IPS-20b (cell line): ENCODE measurements at regions not wholly inside any gene's neighbourhood (a gene's known extent, or its start where the extent isn't known, plus 50 kb on each side); places are given as distances from the start of the nearest gene placed in this dataset.

ENCODE experiments used
- H3K27ac ChIP-seq: one replicate; pipeline ENCODE4 v1.5.1; 2013; ENCODE audit warnings: low read length
- H3K27me3 ChIP-seq: 2 replicates; pipeline ENCODE4 v1.6.1; 2013; ENCODE audit warnings: mild to moderate bottlenecking, low read length, inconsistent platforms; ENCODE audit not compliant: insufficient read depth
- H3K36me3 ChIP-seq: 2 replicates; pipeline ENCODE4 v1.6.1; 2013; ENCODE audit warnings: low read depth, mild to moderate bottlenecking, inconsistent platforms, low read length, moderate library complexity; ENCODE audit not compliant: insufficient read depth
- H3K4me1 ChIP-seq: 2 replicates; pipeline ENCODE4 v1.6.1; 2013; ENCODE audit warnings: mild to moderate bottlenecking, control low read depth, inconsistent platforms, low read length, moderate library complexity; ENCODE audit not compliant: insufficient read depth
- H3K4me3 ChIP-seq: 2 replicates; pipeline ENCODE4 v1.5.1; 2013; ENCODE audit warnings: mild to moderate bottlenecking, low read length, inconsistent platforms
- H3K9ac ChIP-seq: 2 replicates; pipeline ENCODE4 v1.6.1; 2013; ENCODE audit warnings: low read depth, mild to moderate bottlenecking, inconsistent platforms, low read length, moderate library complexity
- H3K9me3 ChIP-seq: 2 replicates; pipeline ENCODE4 v1.6.1; 2013; ENCODE audit warnings: mild to moderate bottlenecking, low read depth, low read length, inconsistent platforms; ENCODE audit not compliant: insufficient read depth

DNA sequence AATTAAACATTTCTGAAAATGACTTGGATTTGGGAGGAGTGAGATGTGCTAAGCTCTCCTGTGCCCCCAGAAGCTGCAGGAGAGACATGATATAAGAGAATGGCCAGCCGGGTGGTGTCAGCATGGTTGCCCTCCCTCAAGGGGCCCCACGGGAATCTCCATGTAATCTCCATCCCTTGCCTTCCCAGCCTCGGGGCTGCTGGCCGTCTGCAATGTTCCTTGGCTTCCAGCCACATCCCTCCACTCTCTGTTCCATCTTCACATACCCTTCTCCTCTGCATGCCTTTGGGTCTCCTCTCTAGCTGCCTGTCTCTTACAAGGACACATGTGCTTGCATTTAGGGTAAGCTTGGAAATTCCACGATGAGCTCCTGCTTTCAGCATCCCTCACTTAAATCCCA lies 172.0 kb downstream of the TSHZ3 start:
- Histone ChIP-seq H3K27me3 (no peaks in the 10 kb centered on the region), H3K4me1 (peaks cover 4% of the 10 kb centered on the region; the same call in 1 of the 2 replicates), H3K27ac (no peak overlapping the region), H3K4me3 (no peak overlapping the region), H3K36me3 (no peaks in the 10 kb centered on the region), H3K9me3 (no peaks in the 10 kb centered on the region), H3K9ac (no peak overlapping the region)

DNA sequence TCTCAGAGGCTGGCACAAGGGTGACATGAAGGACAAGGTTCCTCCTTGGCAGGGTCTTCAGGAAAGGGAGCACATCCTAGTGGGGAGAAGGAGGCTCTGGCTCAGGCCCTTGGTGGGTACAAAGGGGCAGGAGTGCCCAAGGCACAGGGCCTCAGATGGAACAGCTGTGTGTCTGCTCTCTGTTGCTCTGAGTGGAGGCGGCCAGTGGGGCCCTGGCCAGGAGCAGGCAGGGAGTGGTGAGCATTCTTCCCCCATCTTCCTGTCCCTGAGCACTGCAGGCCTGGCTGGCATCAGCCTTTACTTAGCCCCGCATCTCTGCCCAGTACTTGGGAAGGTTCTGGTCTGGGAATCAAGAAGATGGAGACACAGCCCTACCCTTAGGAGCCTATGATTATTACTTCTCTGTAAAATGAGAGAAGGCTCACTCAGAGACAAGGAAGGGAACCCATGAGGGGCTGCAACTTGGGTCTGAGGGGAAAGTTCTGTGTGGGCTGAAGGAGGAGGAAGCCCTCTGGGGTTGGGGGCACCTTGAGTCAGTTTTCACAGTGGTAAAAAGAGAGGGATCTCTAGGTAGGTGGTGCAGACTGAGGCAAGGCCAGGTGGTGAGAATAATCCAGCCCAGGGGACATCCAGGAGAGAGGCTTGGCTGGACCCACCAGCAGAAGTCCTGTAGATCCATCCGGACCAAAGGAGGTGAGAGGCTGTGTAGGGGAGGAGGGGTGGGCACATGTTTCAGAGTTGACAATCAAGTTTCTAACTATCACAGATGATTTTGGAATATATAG lies 173.5 kb downstream of the TSHZ3 start:
- no peaks in the 10 kb centered on the region for H3K36me3 ChIP-seq
- H3K27me3 ChIP-seq: no peaks in the 10 kb centered on the region
- H3K9ac ChIP-seq: no peak overlapping the region
- H3K27ac ChIP-seq: no peak overlapping the region
- H3K9me3 ChIP-seq: no peaks in the 10 kb centered on the region
- H3K4me3 ChIP-seq: no peak overlapping the region
- H3K4me1 ChIP-seq: peaks cover 4% of the 10 kb centered on the region; the same call in 1 of the 2 replicates

GRCh38 chr19:31174948-31175347 lies 174.3 kb downstream of the TSHZ3 start:
- Histone ChIP-seq H3K27me3 (no peaks in the 10 kb centered on the region), H3K4me3 (no peak overlapping the region), H3K9ac (no peak overlapping the region), H3K36me3 (no peaks in the 10 kb centered on the region), H3K27ac (no peak overlapping the region), H3K9me3 (no peaks in the 10 kb centered on the region), H3K4me1 (no peaks in the 10 kb centered on the region)

- no peaks in the 10 kb centered on the region for H3K4me1 ChIP-seq
- no peaks in the 10 kb centered on the region for H3K9me3 ChIP-seq
- H3K27ac ChIP-seq: no peak overlapping the region
- no peak overlapping the region for H3K4me3 ChIP-seq
- no peaks in the 10 kb centered on the region for H3K36me3 ChIP-seq
- H3K9ac ChIP-seq: no peak overlapping the region
- H3K27me3 ChIP-seq: no peaks in the 10 kb centered on the region
Observed at GRCh38 chr19:31173991-31174390, 175.2 kb downstream of the TSHZ3 start.

DNA sequence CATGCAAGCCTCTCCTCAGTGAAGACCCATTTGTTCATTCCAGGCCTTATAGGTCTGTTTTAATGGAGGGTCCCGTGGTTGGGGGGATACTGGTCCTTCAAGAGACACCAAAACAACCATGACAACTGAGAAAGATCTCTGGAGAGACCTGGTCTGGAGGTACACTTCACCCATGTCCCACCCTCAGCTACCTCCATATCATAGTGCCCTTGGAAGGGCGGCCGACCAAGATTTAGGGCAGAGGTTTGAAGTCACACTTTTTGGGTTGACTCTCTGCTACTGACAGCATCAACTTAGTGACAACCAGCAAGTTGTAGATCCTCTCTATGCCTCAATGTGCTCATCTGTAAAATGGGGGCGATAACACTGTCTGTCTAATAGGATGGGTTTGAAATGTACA lies 177.3 kb downstream of the TSHZ3 start:
- Histone ChIP-seq H3K4me3 (no peak overlapping the region), H3K9me3 (no peaks in the 10 kb centered on the region), H3K27ac (no peak overlapping the region), H3K4me1 (no peaks in the 10 kb centered on the region), H3K9ac (no peak overlapping the region), H3K36me3 (no peaks in the 10 kb centered on the region), H3K27me3 (no peaks in the 10 kb centered on the region)

DNA sequence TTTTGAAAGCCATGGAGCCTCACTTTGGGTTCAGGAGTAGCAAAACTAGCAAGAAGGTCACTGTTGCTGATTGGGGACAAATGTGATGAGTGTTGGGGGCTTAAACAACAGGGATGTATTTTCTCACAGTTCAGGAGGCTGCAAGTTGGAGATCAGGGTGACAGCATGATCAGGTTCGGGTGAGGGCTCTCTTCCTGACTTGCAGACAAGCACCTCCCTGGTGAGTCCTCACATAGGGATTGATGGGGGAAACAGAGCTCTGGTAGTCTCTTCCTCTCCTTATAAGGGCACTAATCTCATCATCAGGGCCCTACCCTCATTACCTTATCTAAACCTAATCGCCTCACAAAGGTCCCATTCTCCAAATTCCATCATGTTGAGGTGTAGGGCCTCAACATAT lies 179.2 kb downstream of the TSHZ3 start:
- H3K27me3 ChIP-seq: no peaks in the 10 kb centered on the region
- H3K27ac ChIP-seq: no peak overlapping the region
- no peaks in the 10 kb centered on the region for H3K36me3 ChIP-seq
- no peak overlapping the region for H3K4me3 ChIP-seq
- H3K4me1 ChIP-seq: no peaks in the 10 kb centered on the region
- no peak overlapping the region for H3K9ac ChIP-seq
- H3K9me3 ChIP-seq: no peaks in the 10 kb centered on the region

GRCh38 chr19:31168106-31168625 lies 181.1 kb downstream of the TSHZ3 start:
- H3K27ac ChIP-seq: no peak overlapping the region

GRCh38 chr19:31167690-31168089 lies 181.5 kb downstream of the TSHZ3 start:
- Histone ChIP-seq H3K9me3 (no peaks in the 10 kb centered on the region), H3K27ac (no peak overlapping the region), H3K36me3 (no peaks in the 10 kb centered on the region), H3K4me1 (no peaks in the 10 kb centered on the region), H3K27me3 (no peaks in the 10 kb centered on the region), H3K4me3 (no peak overlapping the region), H3K9ac (no peak overlapping the region)

More at GRCh38 chr19:31168106-31168625, 181.1 kb downstream of the TSHZ3 start:
- H3K4me1 ChIP-seq: no peaks in the 10 kb centered on the region
- H3K9ac ChIP-seq: no peak overlapping the region
- H3K27me3 ChIP-seq: no peaks in the 10 kb centered on the region
- H3K4me3 ChIP-seq: no peak overlapping the region
- H3K36me3 ChIP-seq: no peaks in the 10 kb centered on the region
- no peaks in the 10 kb centered on the region for H3K9me3 ChIP-seq

- H3K9me3 ChIP-seq: no peaks in the 10 kb centered on the region
- no peaks in the 10 kb centered on the region for H3K4me1 ChIP-seq
- no peaks in the 10 kb centered on the region for H3K27me3 ChIP-seq
- no peaks in the 10 kb centered on the region for H3K36me3 ChIP-seq
- no peak overlapping the region for H3K4me3 ChIP-seq
- H3K9ac ChIP-seq: no peak overlapping the region
- H3K27ac ChIP-seq: no peak overlapping the region
Observed at GRCh38 chr19:31166206-31166605, 183.0 kb downstream of the TSHZ3 start.

- Histone ChIP-seq H3K9me3 (no peaks in the 10 kb centered on the region), H3K4me3 (no peak overlapping the region), H3K27me3 (no peaks in the 10 kb centered on the region), H3K36me3 (no peaks in the 10 kb centered on the region), H3K9ac (no peak overlapping the region), H3K4me1 (no peaks in the 10 kb centered on the region), H3K27ac (no peak overlapping the region)
Observed at GRCh38 chr19:31164791-31165251, 184.4 kb downstream of the TSHZ3 start.

- Histone ChIP-seq H3K36me3 (no peaks in the 10 kb centered on the region), H3K9me3 (no peaks in the 10 kb centered on the region), H3K27ac (no peak overlapping the region), H3K9ac (no peak overlapping the region), H3K27me3 (no peaks in the 10 kb centered on the region), H3K4me3 (no peak overlapping the region), H3K4me1 (no peaks in the 10 kb centered on the region)
Observed at GRCh38 chr19:31160336-31160926, 188.8 kb downstream of the TSHZ3 start.

GRCh38 chr19:31154021-31154420 lies 195.2 kb downstream of the TSHZ3 start:
- H3K27me3 ChIP-seq: no peaks in the 10 kb centered on the region
- H3K4me1 ChIP-seq: no peaks in the 10 kb centered on the region
- H3K27ac ChIP-seq: no peak overlapping the region
- no peaks in the 10 kb centered on the region for H3K9me3 ChIP-seq
- H3K36me3 ChIP-seq: no peaks in the 10 kb centered on the region
- no peak overlapping the region for H3K9ac ChIP-seq
- H3K4me3 ChIP-seq: no peak overlapping the region
